ENCODE measurements at regions not wholly inside any gene's neighbourhood (a gene's known extent, or its start where the extent isn't known, plus 50 kb on each side); places are given as distances from the start of the nearest gene placed in this dataset.

DNA sequence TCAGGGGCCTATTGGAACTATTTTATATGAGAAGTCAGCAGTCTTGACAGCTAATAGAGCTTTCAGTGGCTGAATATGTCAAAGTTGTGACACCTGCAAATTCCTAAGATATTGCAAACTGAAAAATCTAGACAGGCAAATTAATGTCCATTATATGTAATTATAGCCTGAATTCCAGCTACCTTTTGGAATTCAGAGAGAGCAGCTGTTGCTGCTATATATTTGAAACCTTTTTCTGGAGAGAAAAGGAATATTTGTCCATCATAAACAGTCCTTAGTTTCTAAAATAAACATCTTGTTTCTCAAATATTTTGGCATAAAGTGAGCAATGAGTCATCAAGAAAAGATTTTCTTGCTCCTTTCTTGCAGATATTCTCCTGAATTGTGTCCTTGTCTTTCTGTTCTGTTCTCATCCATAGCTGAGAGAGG, 408.9 kb upstream of the SEMA3D start:
- TF ChIP-seq CTCF (IDR thresholded peaks at IDR 0.05) = no peak
- peak; percentile 37 for ATAC-seq (ENCODE audit: low FRiP score)
- DNase-seq (ENCODE audit: low spot score) = no peak

DNA sequence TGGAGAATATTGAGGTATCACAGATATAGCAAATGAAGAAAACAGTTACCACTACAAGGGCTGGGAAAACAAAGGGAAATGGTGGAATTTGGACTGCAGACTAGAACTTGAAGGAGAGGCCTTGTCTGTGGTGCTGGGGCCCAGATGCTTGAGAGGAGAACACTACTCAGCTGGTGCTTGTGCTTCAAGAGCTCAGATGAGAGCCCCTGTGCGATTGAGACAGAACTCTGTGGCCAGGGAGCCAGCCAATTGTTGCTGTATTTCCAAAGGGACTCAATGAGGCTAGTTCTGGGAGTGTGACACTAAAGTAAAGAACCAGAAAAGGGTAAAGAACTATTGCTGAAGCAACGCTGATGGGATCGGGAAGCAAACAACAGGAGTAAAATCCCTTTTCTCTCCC, 406.5 kb upstream of the SEMA3D start:
- DNase-seq (ENCODE audit: low spot score) (no peak), ATAC-seq (ENCODE audit: low FRiP score) (no peak)
- TF ChIP-seq CTCF (IDR thresholded peaks at IDR 0.05) = no peak

DNA sequence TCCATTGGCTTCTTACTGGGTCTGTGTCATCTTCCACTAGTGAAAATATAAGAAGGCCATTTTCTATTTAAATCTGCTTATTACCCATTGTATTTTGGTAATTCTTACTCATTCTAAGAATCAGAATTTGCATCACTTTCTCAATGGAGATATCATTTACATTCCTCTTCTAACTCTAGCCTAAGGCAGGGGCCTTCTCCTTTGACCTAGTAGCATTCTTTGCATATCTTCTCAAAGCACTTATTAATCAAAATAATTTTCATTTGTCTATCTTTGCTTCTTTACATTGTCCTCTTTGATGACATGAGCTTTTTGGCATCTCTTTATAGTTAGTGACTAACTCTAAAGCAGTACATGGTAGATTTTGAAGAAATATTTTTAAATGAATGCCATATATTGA, 400.9 kb upstream of the SEMA3D start:
- ATAC-seq (ENCODE audit: low FRiP score) (no peak), DNase-seq (ENCODE audit: low spot score) (no peak)
- no peak for TF ChIP-seq CTCF (IDR thresholded peaks at IDR 0.05)

- TF ChIP-seq CTCF (IDR thresholded peaks at IDR 0.05) = no peak
- DNase-seq (ENCODE audit: low spot score) (no peak), ATAC-seq (ENCODE audit: low FRiP score) (no peak)
Observed at GRCh38 chr7:85586091-85586490, 399.2 kb upstream of the SEMA3D start.

- TF ChIP-seq CTCF (IDR thresholded peaks at IDR 0.05) = no peak
- ATAC-seq (ENCODE audit: low FRiP score) (no peak), DNase-seq (ENCODE audit: low spot score) (no peak)
Observed at GRCh38 chr7:85583131-85583953, 396.5 kb upstream of the SEMA3D start.

DNA sequence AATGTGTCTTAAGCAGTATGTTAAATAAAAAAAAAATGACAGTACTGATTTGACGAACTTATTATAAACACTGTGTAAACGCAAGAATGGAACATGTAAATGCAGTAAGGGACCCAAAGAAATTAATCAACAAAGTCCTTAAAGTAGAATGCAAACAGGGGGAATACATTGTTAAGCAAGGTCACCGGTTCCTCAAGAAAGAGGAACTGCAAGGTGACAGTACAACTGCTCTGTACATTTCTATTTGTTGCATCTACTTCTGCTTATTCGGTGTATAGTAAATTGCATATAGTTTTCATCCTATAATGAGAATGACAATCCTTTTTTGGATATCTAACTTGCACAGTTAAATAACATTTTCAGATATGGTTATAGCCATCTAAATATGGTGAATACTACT, 387.0 kb upstream of the SEMA3D start:
- ATAC-seq (ENCODE audit: low FRiP score) (no peak), DNase-seq (ENCODE audit: low spot score) (no peak)
- no peak for TF ChIP-seq CTCF (IDR thresholded peaks at IDR 0.05)

DNA sequence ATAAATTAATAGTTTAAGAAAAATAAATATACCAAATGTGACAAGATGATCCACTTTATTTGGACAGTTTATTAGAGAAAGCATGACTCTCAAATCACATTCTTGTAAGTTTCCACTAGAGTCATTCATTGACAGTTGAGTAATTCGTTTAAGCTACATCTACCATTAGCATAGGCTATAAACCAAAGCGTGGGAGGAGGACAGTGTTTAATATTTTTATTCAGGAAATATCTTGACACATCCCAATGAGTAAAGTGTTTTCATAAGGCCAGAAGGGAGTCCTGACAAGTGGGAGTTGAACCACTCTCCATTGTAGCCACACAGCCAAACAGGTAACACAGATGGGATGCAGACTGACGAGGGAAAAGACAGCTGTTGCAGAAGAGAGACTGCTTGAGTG, 386.5 kb upstream of the SEMA3D start:
- peak; percentile 41 for ATAC-seq (ENCODE audit: low FRiP score)
- no peak for DNase-seq (ENCODE audit: low spot score)
- no peak for TF ChIP-seq CTCF (IDR thresholded peaks at IDR 0.05)
